Keratinocyte (primary cell): ENCODE measurements at regions not wholly inside any gene's neighbourhood (a gene's known extent, or its start where the extent isn't known, plus 50 kb on each side); places are given as distances from the start of the nearest gene placed in this dataset.

Source experiments
- DNase-seq: peaks from one replicate; pipeline ENCODE4 v3.0.0-alpha.2; 2011; ENCODE audit warnings: low read depth, missing footprints, low spot score
- FAIRE-seq: peaks from 2 replicates; lab custom pipeline; 2011; peaks lifted over from hg19 to GRCh38; lab: Jason Lieb, UNC
- H2AFZ ChIP-seq: 2 replicates; pipeline ENCODE4 v1.6.0; 2012; ENCODE audit warnings: low read length, control low read depth, inconsistent platforms; ENCODE audit not compliant: control insufficient read depth
- H3K27ac ChIP-seq: 2 replicates; pipeline ENCODE4 v1.5.1; 2011; ENCODE audit warnings: low read length; ENCODE audit not compliant: control insufficient read depth, insufficient read depth
- H3K27me3 ChIP-seq: 3 replicates; pipeline ENCODE4 v1.6.0; 2011; ENCODE audit warnings: low read length; ENCODE audit not compliant: control insufficient read depth, insufficient read depth; ENCODE audit errors: extremely low read depth
- H3K36me3 ChIP-seq, 2 experiments: 2 replicates in 1 of 2; 3 replicates in 1 of 2; pipeline ENCODE4 v1.5.1; 2011; ENCODE audit warnings: low read length in 2 of 2, mild to moderate bottlenecking in 1 of 2; ENCODE audit not compliant: control insufficient read depth in 2 of 2, insufficient read depth in 2 of 2; ENCODE audit errors: extremely low read depth in 1 of 2
- H3K4me1 ChIP-seq: 3 replicates; pipeline ENCODE4 v1.5.1; 2011; ENCODE audit warnings: low read length; ENCODE audit not compliant: control insufficient read depth, insufficient read depth; ENCODE audit errors: extremely low read depth
- H3K4me2 ChIP-seq: 3 replicates; pipeline ENCODE4 v1.6.0; 2011; ENCODE audit warnings: low read depth, low read length; ENCODE audit not compliant: control insufficient read depth, insufficient read depth; ENCODE audit errors: extremely low read depth
- H3K4me3 ChIP-seq, 3 experiments: fragments of 200-600 bp in 1 of 3; sonication (generic) in 1 of 3; 2 replicates in 2 of 3; 3 replicates in 1 of 3; pipeline ENCODE4 v1.5.1; 2011 to 2016; ENCODE audit warnings: low read length in 3 of 3, mild to moderate bottlenecking in 3 of 3, control low read depth in 2 of 3, inconsistent platforms in 1 of 3, low read depth in 1 of 3, mixed read lengths in 1 of 3, mixed run types in 1 of 3, moderate library complexity in 1 of 3; ENCODE audit not compliant: control insufficient read depth in 2 of 3, insufficient read depth in 2 of 3; ENCODE audit errors: extremely low read depth in 1 of 3
- H3K79me2 ChIP-seq: 2 replicates; pipeline ENCODE4 v1.6.0; 2012; ENCODE audit warnings: low read length; ENCODE audit not compliant: control insufficient read depth, insufficient read depth
- H3K9ac ChIP-seq: 3 replicates; pipeline ENCODE4 v1.6.0; 2011; ENCODE audit warnings: low read length; ENCODE audit not compliant: control insufficient read depth, insufficient read depth; ENCODE audit errors: extremely low read depth
- H3K9me1 ChIP-seq: 3 replicates; pipeline ENCODE4 v1.6.0; 2011; ENCODE audit warnings: low read length; ENCODE audit not compliant: control insufficient read depth, insufficient read depth; ENCODE audit errors: extremely low read depth
- H3K9me3 ChIP-seq: 2 replicates; pipeline ENCODE4 v1.5.1; 2012; ENCODE audit warnings: low read depth, low read length; ENCODE audit not compliant: control insufficient read depth
- H4K20me1 ChIP-seq: 3 replicates; pipeline ENCODE4 v1.6.0; 2011; ENCODE audit warnings: low read length; ENCODE audit not compliant: control insufficient read depth, insufficient read depth; ENCODE audit errors: extremely low read depth
- EZH2 ChIP-seq: IDR thresholded peaks from one replicate; pipeline ENCODE4 v1.6.1; 2012; ENCODE audit warnings: inconsistent platforms, mild to moderate bottlenecking, low read length, moderate library complexity
- dilution Hi-C: fragments of 300-500 bp; cut with MboI; formaldehyde crosslinking; loops from one replicate; pipeline ENCODE4 v1.7.0; 2020; ENCODE audit warnings: low sequenced_read_pairs; ENCODE audit not compliant: extremely low pct_ligation_motif_present
- TF ChIP-seq, protein P1 (sequence below), 3 experiments: IDR thresholded peaks in 1 of 3; conservative IDR thresholded peaks in 1 of 3; optimal IDR thresholded peaks in 1 of 3; 2 replicates in 2 of 3; 3 replicates in 1 of 3; pipeline versions ENCODE3 to v1.5.1; 2011; ENCODE audit warnings: low read length in 3 of 3, mild to moderate bottlenecking in 3 of 3, moderate library complexity in 2 of 3, control low read depth in 1 of 3, inconsistent platforms in 1 of 3; ENCODE audit not compliant: insufficient read depth in 2 of 3; ENCODE audit errors: extremely low read depth in 1 of 3

DNA sequence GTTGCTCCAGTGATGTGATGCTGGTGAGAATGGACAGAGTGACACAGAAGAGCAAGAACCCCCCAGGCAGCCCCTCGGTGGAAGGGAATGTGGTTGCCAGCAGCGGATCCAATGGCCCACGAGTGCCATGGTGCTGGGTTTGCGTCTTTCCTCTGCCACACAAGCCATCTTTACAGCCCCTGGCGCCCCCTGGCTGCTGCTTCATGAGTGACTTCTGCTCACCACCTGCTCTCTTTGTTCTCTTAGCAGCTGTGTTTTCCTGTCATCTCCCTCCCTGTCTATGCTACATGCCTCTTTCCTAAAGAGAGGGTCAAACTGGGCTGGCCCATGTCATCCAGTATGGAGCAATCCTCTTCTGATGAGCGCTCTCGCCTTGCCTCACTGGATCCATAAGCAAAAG is 300.0 kb upstream of the SMIM21 start:
- no peaks in the 10 kb centered on the region for H3K36me3 ChIP-seq
- H3K4me3 ChIP-seq: no peak overlapping the region
- H3K9me3 ChIP-seq: peaks cover 4% of the 10 kb centered on the region
- H3K9me1 ChIP-seq: no peaks in the 10 kb centered on the region
- H3K27ac ChIP-seq: no peak overlapping the region
- no peaks in the 10 kb centered on the region for H4K20me1 ChIP-seq
- H3K79me2 ChIP-seq: no peaks in the 10 kb centered on the region
- dilution Hi-C loops: no loop called here
- no peak for DNase-seq
- no peak overlapping the region for H3K4me2 ChIP-seq
- no peaks in the 10 kb centered on the region for H3K4me1 ChIP-seq
- H3K27me3 ChIP-seq: no peaks in the 10 kb centered on the region
- TF ChIP-seq, protein P1, sequence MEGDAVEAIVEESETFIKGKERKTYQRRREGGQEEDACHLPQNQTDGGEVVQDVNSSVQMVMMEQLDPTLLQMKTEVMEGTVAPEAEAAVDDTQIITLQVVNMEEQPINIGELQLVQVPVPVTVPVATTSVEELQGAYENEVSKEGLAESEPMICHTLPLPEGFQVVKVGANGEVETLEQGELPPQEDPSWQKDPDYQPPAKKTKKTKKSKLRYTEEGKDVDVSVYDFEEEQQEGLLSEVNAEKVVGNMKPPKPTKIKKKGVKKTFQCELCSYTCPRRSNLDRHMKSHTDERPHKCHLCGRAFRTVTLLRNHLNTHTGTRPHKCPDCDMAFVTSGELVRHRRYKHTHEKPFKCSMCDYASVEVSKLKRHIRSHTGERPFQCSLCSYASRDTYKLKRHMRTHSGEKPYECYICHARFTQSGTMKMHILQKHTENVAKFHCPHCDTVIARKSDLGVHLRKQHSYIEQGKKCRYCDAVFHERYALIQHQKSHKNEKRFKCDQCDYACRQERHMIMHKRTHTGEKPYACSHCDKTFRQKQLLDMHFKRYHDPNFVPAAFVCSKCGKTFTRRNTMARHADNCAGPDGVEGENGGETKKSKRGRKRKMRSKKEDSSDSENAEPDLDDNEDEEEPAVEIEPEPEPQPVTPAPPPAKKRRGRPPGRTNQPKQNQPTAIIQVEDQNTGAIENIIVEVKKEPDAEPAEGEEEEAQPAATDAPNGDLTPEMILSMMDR (optimal IDR thresholded peaks at IDR 0.05 in 1 of 3, IDR thresholded peaks at IDR 0.05 in 1 of 3, conservative IDR thresholded peaks at IDR 0.05 in 1 of 3; ENCODE audit: extremely low read depth in 1 of 3, insufficient read depth in 2 of 3, low read length in 3 of 3): peak in 2 of 3 experiments; percentile 33 to 44
- no peak for TF ChIP-seq EZH2
- no peak for FAIRE-seq
- no peak overlapping the region for H3K9ac ChIP-seq
- H2AFZ ChIP-seq: no peak overlapping the region

DNA sequence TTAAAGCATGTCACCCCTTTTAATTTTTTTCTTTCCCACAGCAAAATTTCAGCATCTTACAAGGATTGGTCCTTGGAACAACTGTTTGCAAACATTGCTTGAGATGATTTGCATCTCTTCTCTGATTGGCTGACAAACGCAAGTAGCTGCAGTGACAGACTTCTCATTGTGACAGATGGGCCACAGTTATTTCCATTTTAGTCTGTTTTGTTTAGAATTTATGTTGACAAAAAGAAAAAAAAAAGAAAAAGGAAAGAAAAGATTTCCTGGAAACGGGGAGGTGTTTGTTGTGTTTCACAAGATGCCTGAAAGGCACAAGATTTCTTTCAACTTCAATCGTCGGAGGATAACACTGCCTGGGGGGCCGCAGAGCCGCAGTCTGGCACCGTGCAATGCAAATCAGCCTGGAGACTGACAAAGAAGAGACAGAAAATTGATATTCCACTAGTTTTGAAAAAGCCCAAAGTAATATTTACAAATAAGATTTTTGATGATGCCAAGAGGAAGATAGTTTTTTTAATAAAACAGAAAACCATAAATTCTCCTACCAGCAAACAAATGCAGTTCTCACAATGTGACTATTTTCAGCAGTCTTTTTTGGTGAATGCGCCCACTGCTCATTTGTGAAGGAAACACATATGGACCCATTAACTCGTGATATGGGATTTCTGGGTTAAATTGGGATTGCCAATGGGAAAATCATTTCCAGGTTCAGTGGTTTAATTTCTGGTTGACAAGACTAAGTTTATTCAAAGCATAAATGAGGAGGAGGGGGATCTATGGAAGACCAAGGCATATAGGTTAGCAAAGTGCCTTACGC is 296.2 kb upstream of the SMIM21 start:
- H3K36me3 ChIP-seq: no peaks in the 10 kb centered on the region
- no peak for TF ChIP-seq EZH2
- TF ChIP-seq, protein P1 (optimal IDR thresholded peaks at IDR 0.05 in 1 of 3, IDR thresholded peaks at IDR 0.05 in 1 of 3, conservative IDR thresholded peaks at IDR 0.05 in 1 of 3; ENCODE audit: extremely low read depth in 1 of 3, insufficient read depth in 2 of 3, low read length in 3 of 3): no peak
- no peak overlapping the region for H3K9ac ChIP-seq
- no peak overlapping the region for H2AFZ ChIP-seq
- no peaks in the 10 kb centered on the region for H3K79me2 ChIP-seq
- DNase-seq (no peak), FAIRE-seq (no peak)
- dilution Hi-C loops: no loop called here
- no peaks in the 10 kb centered on the region for H3K27me3 ChIP-seq
- H3K9me3 ChIP-seq: no peaks in the 10 kb centered on the region
- H3K4me2 ChIP-seq: no peak overlapping the region
- H3K9me1 ChIP-seq: no peaks in the 10 kb centered on the region
- H3K4me3 ChIP-seq: no peak overlapping the region
- H3K4me1 ChIP-seq: no peaks in the 10 kb centered on the region
- H4K20me1 ChIP-seq: no peaks in the 10 kb centered on the region
- H3K27ac ChIP-seq: no peak overlapping the region
